IMR-90 (cell line): ENCODE measurements at regions not wholly inside any gene's neighbourhood (a gene's known extent, or its start where the extent isn't known, plus 50 kb on each side); places are given as distances from the start of the nearest gene placed in this dataset.

Experiments
- CEBPB ChIP-seq: IDR thresholded peaks from 2 replicates; pipeline ENCODE4 v1.6.1; 2012; ENCODE audit warnings: low read depth, low read length, improper control_type of control experiment
- CTCF ChIP-seq: conservative IDR thresholded peaks from 2 replicates; pipeline ENCODE4 v1.5.1; 2012; ENCODE audit warnings: mild to moderate bottlenecking, low read depth, low read length, improper control_type of control experiment
- FOS ChIP-seq: fragments of 150-350 bp; IDR thresholded peaks from 2 replicates; pipeline ENCODE4 v1.6.1; 2016; ENCODE audit warnings: low read depth, low read length
- MAZ ChIP-seq: IDR thresholded peaks from 2 replicates; pipeline ENCODE4 v1.6.1; 2012; ENCODE audit warnings: low read depth, mild to moderate bottlenecking, low read length, improper control_type of control experiment, moderate library complexity, borderline replicate concordance
- MXI1 ChIP-seq: IDR thresholded peaks from 2 replicates; pipeline ENCODE4 v1.6.1; 2012; ENCODE audit warnings: low read depth, mild to moderate bottlenecking, low read length, moderate library complexity, borderline replicate concordance
- POLR2A ChIP-seq: IDR thresholded peaks from 2 replicates; pipeline ENCODE4 v1.6.1; 2012; ENCODE audit warnings: mild to moderate bottlenecking, low read depth, low read length
- RAD21 ChIP-seq: IDR thresholded peaks from 2 replicates; pipeline ENCODE4 v1.6.1; 2012; ENCODE audit warnings: low read length, improper control_type of control experiment
- RCOR1 ChIP-seq: IDR thresholded peaks from 2 replicates; pipeline ENCODE4 v1.6.1; 2012; ENCODE audit warnings: mild to moderate bottlenecking, low read length, improper control_type of control experiment; ENCODE audit not compliant: insufficient replicate concordance
- SMC3 ChIP-seq: fragments of 150-350 bp; IDR thresholded peaks from 2 replicates; pipeline ENCODE4 v1.6.1; 2016; ENCODE audit warnings: low read depth, mild to moderate bottlenecking, antibody characterized with exemption, low read length, moderate library complexity
- TF ChIP-seq, protein P1 (sequence below): fragments of 150-350 bp; IDR thresholded peaks from 2 replicates; pipeline ENCODE4 v1.6.1; 2017; ENCODE audit warnings: mild to moderate bottlenecking, antibody characterized with exemption, low read length, low read depth

- TF ChIP-seq POLR2A (no peak), CEBPB (no peak), CTCF (no peak), FOS (no peak), RAD21 (no peak), MXI1 (no peak), SMC3 (no peak), RCOR1 (no peak), MAZ (no peak)
- TF ChIP-seq, protein P1, sequence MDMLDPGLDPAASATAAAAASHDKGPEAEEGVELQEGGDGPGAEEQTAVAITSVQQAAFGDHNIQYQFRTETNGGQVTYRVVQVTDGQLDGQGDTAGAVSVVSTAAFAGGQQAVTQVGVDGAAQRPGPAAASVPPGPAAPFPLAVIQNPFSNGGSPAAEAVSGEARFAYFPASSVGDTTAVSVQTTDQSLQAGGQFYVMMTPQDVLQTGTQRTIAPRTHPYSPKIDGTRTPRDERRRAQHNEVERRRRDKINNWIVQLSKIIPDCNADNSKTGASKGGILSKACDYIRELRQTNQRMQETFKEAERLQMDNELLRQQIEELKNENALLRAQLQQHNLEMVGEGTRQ, result no peak
Measured at GRCh38 chr3:33936921-33937525, 138.6 kb downstream of the PDCD6IP start.
